HG03378 (cell line): ENCODE measurements at regions not wholly inside any gene's neighbourhood (a gene's known extent, or its start where the extent isn't known, plus 50 kb on each side); places are given as distances from the start of the nearest gene placed in this dataset.
"Not testable (repeated sequence)": the region's sequence is repeated elsewhere in the genome, so short reads cannot be mapped to it uniquely, and the experiment has no call there.

Source experiments
- ATAC-seq: cut with Tn5 transposase; IDR thresholded peaks from one replicate; pipeline ENCODE4 v1.9.1; 2021; ENCODE audit warnings: mild to moderate bottlenecking, moderate library complexity; ENCODE audit not compliant: unreplicated experiment

GRCh38 chr2:39875182-39875913 lies 96.3 kb upstream of the THUMPD2 start:
- no peak for ATAC-seq

- ATAC-seq = no peak
Observed at GRCh38 chr2:39874236-39874635, 95.2 kb upstream of the THUMPD2 start.

DNA sequence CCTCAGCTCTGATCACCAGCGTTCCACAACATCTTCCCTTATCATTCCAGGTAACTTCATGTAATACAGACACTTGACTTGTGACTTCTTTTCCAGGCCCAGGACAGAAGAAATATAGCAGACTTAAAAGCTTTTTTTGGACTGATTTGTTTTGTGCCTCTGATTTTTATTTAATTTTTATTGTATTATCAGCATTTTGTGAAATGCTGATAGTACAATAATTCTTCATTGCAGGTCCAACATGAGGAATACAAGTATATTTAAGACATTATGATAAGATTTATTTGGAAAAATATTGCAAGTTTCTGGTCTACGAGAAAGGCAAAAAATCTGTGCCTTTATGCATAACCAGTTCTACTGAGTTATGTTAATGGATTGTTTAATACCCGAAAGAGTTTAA lies 94.5 kb upstream of the THUMPD2 start:
- no peak for ATAC-seq

DNA sequence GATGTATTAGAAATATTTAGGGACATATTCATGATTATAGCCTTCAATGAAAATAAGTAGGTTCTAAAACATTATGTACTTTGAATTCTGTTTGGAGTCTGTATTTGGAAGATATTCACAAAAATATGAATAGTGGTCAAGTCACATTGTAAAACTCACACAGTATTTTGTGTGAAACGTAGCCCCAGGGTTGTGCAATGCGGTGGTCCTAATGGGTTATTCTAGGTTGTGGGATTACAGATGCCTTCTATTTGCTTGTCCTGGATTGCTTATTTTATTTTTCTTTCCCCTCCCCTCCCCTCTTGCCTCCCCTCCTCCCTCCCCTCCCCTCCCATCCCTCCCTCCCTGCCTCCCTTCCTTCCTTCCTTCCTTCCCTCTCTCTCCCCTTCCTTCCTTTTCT lies 93.7 kb upstream of the THUMPD2 start:
- no peak for ATAC-seq

- ATAC-seq = no peak
Observed at GRCh38 chr2:39871291-39871761, 92.3 kb upstream of the THUMPD2 start.

DNA sequence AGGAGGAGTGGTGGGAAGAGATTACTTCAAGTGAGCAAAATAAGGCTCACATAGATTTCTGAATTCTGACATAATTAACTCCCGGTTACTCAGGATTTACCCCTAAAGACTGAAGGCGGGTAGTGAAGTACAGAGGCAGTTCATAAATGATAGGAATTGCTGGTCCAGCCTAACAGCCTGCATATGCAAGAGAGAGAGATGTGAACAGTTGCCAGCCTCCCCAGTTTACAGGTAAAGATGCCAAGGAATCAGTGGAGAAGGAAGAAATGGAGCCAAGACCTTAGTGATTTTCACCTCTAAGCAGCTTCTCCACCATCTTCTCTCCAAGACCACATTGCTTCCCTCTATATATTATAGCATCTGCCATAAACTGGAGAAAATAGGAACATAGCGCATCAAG lies 91.8 kb upstream of the THUMPD2 start:
- no peak for ATAC-seq

DNA sequence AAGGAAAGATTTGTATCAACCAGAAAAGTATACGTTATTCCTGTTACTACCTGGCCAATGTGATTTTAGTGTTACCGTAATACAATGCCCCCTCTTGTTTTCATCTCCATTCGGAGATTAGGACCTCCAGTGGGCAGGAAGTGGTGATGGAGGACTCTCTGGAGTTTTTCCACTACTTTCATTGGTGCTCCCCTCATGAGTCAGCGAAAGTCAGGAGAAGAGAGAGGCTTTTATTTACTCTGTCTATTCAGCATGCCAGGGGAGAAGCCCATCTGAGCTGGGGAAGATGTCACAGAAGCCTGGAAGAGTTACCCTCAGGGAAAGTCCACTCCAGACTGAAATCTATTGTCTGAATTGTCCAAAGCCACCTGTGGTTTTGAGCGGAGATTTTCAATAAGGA lies 88.2 kb upstream of the THUMPD2 start:
- no peak for ATAC-seq

DNA sequence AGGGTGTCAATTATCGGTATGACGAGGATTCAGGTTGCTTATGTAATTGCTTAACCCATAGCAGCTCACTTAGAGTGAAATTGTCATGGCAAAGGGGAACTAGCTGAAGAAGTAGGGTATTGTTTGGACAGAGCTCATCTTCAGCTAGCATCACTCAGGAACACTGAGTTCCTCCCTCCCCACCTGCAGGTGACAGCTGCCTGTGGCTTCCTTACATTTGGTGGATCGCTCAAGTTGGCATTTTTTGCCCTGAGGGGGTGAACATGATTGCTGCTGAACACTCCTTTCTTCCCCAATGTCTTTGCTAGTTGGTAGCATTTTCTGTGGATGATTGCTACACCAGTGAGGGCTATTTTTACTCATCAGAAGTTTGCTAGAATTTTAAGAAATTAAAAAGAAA lies 86.7 kb upstream of the THUMPD2 start:
- ATAC-seq = no peak

- ATAC-seq = not testable (repeated sequence)
Observed at GRCh38 chr2:39863672-39864071, 84.6 kb upstream of the THUMPD2 start.

GRCh38 chr2:39860538-39860937 lies 81.5 kb upstream of the THUMPD2 start:
- ATAC-seq = no peak

DNA sequence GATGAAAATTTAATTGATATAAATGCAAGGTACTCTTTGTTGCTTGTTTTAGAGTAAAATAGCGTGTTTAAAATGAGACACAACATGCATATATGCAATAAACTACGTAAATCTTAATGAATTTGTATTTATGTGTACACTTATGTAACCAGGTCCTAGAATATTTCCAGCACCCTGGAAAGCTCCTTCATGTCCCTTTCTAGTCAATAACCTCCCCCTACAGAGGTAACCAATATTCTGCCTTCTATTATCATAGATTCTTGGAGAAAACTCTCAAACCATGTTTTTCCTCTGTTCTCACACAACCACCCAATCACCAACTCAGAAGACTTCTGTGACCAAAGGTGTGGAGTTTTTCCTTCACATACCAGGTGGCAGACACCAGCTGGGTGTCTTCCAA lies 79.6 kb upstream of the THUMPD2 start:
- ATAC-seq = no peak

GRCh38 chr2:39855856-39856255 lies 76.8 kb upstream of the THUMPD2 start:
- no peak for ATAC-seq

GRCh38 chr2:39854771-39855170 lies 75.7 kb upstream of the THUMPD2 start:
- no peak for ATAC-seq

- no peak for ATAC-seq
Observed at GRCh38 chr2:39852831-39853230, 73.8 kb upstream of the THUMPD2 start.

GRCh38 chr2:39851651-39852110 lies 72.6 kb upstream of the THUMPD2 start:
- peak; percentile 94 for ATAC-seq

GRCh38 chr2:39851251-39851650 lies 72.2 kb upstream of the THUMPD2 start:
- ATAC-seq = no peak

DNA sequence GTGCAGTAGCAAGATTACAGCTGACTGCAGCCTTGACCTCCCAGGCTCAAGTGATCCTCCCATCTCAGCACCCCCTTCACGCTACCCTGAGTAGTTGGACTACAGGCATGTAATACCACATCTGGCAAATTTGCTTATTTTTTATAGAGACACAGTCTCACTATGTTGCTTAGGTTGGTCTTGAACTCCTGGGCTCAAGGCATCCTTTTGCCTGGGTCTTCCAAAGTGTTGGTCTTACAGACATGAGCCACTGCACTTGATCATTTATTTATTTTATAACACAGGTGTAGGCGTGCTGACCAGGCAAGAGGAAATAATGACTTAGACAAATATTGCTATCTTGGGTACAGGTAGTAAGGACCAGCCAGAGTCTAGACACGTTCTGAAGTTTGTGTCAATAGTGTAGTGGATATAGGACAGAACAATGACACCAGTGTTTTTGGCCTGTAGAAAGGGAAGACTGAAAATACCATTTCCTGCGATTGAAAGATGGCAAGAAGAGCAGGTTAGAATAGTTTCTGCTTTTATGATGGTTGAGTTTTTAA lies 71.0 kb upstream of the THUMPD2 start:
- ATAC-seq = no peak

GRCh38 chr2:39849064-39849463 lies 70.0 kb upstream of the THUMPD2 start:
- no peak for ATAC-seq

- ATAC-seq = no peak
Observed at GRCh38 chr2:39845460-39846146, 66.5 kb upstream of the THUMPD2 start.

GRCh38 chr2:39839261-39839848 lies 60.3 kb upstream of the THUMPD2 start:
- ATAC-seq = peak; percentile 40

DNA sequence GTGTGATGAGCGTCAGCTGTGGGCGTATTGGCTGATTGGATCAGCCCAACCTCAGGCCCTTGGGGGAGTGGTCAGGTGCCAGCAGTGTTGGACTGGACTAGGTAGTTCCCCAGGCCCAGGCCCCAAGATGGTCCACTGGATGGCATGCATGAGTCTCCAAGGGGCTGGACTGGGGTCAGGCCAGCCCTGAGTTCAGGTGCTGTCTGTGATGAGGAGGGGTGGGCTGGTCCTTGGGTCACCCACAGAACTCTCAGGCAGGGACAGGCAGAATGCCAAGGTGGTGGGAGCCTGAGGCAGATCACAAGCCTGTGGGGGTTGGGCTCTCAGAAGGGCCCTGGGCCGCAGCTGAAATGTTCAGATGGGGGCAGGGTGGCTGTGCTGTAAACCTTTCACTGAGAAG lies 59.5 kb upstream of the THUMPD2 start:
- ATAC-seq = no peak
